ENCODE measurements at regions not wholly inside any gene's neighbourhood (a gene's known extent, or its start where the extent isn't known, plus 50 kb on each side); places are given as distances from the start of the nearest gene placed in this dataset.
A peak's percentile ranks its signal among the peaks of the same experiment; 100 is the strongest.

GRCh38 chr20:63107449-63108200 lies 100.9 kb upstream of the BHLHE23 start:
- Histone ChIP-seq H3K9me3 (peaks cover 0 to 11% of the 10 kb centered on the region in 2 donors), H3K4me1 (peaks cover 0 to 13% (median 3%) of the 10 kb centered on the region in 4 donors), H3K27me3 (no peaks in the 10 kb centered on the region), H3K36me3 (no peaks in the 10 kb centered on the region), H3K4me3 (no peak overlapping the region), H3K27ac (no peak overlapping the region)
- in situ Hi-C loops (cut with MboI; ENCODE audit: low pct_ligation_motif_present in 1 of 4, low pct_unique_long_range_greater_than_20kb in 1 of 4, low sequenced_read_pairs in 3 of 4) (no loop called here), intact Hi-C loops (cut with DNase I; ENCODE audit: low total_unique reads) (no loop called here)
- no peak for TF ChIP-seq CTCF (IDR thresholded peaks at IDR 0.05)
- TF ChIP-seq EP300 (IDR thresholded peaks at IDR 0.05; ENCODE audit: low read depth) = no peak
- TF ChIP-seq POLR2A (IDR thresholded peaks at IDR 0.05) = no peak
- TF ChIP-seq POLR2AphosphoS5 (IDR thresholded peaks at IDR 0.05) = no peak
- 72% methylated on average over 8 of the region's 8 CpGs; no CpG with 5 or more reads in 1 of the 2 donors for WGBS, 2 donors (ENCODE audit: low coverage in 1 of 2)
- DNase-seq = no peak

- Histone ChIP-seq H3K4me1 (peaks cover 0 to 15% (median 5%) of the 10 kb centered on the region in 4 donors), H3K4me3 (no peak overlapping the region), H3K27me3 (no peaks in the 10 kb centered on the region), H3K36me3 (no peaks in the 10 kb centered on the region), H3K27ac (no peak overlapping the region), H3K9me3 (peaks cover 0 to 7% of the 10 kb centered on the region in 2 donors)
- WGBS, 2 donors (ENCODE audit: low coverage in 1 of 2) = 72 to 81% methylated on average over 6 to 14 of the region's 16 CpGs
- no peak for TF ChIP-seq CTCF (IDR thresholded peaks at IDR 0.05)
- TF ChIP-seq POLR2AphosphoS5 (IDR thresholded peaks at IDR 0.05) = no peak
- no peak for TF ChIP-seq POLR2A (IDR thresholded peaks at IDR 0.05)
- TF ChIP-seq EP300 (IDR thresholded peaks at IDR 0.05; ENCODE audit: low read depth) = no peak
- intact Hi-C loops (cut with DNase I; ENCODE audit: low total_unique reads) = no loop called here
- in situ Hi-C loops (cut with MboI; ENCODE audit: low pct_ligation_motif_present in 1 of 4, low pct_unique_long_range_greater_than_20kb in 1 of 4, low sequenced_read_pairs in 3 of 4) = no loop called here
- DNase-seq = no peak
Measured at GRCh38 chr20:63106765-63107448, 100.1 kb upstream of the BHLHE23 start.

GRCh38 chr20:63106108-63106764 lies 99.5 kb upstream of the BHLHE23 start:
- H3K9me3 ChIP-seq = peaks cover 0 to under 1% of the 10 kb centered on the region in 2 donors
- H3K4me1 ChIP-seq = peaks cover 0 to 18% (median 6%) of the 10 kb centered on the region in 4 donors
- peak overlapping the region in 1 of 4 donors; percentile 68 for H3K27ac ChIP-seq
- H3K36me3 ChIP-seq = no peaks in the 10 kb centered on the region
- TF ChIP-seq POLR2AphosphoS5 (IDR thresholded peaks at IDR 0.05) (no peak), CTCF (IDR thresholded peaks at IDR 0.05) (no peak), POLR2A (IDR thresholded peaks at IDR 0.05) (no peak), EP300 (IDR thresholded peaks at IDR 0.05; ENCODE audit: low read depth) (no peak)
- H3K27me3 ChIP-seq = no peaks in the 10 kb centered on the region
- WGBS, 2 donors (ENCODE audit: low coverage in 1 of 2) = 27 to 52% methylated on average over 3 to 15 of the region's 15 CpGs
- intact Hi-C loops (cut with DNase I; ENCODE audit: low total_unique reads) = no loop called here
- H3K4me3 ChIP-seq = no peak overlapping the region
- peak; percentile 72 for DNase-seq
- in situ Hi-C loops (cut with MboI; ENCODE audit: low pct_ligation_motif_present in 1 of 4, low pct_unique_long_range_greater_than_20kb in 1 of 4, low sequenced_read_pairs in 3 of 4) = no loop called here
